Coronary artery (tissue), 2 donors: ENCODE measurements at regions not wholly inside any gene's neighbourhood (a gene's known extent, or its start where the extent isn't known, plus 50 kb on each side); places are given as distances from the start of the nearest gene placed in this dataset.

Source experiments
- DNase-seq: peaks from one replicate; pipeline ENCODE4 v3.0.0-alpha.2; 2017; ENCODE audit warnings: low spot score
- H3K27ac ChIP-seq, 2 donors: fragments of 200-600 bp; sonication (generic); one replicate each; pipeline ENCODE4 v1.5.1; 2016 to 2019
- H3K4me3 ChIP-seq: fragments of 200-600 bp; sonication (generic); 2 replicates; pipeline ENCODE4 v1.5.1; 2016; ENCODE audit warnings: mild to moderate bottlenecking, moderate library complexity
- CTCF ChIP-seq: fragments of 200-600 bp; sonication (generic); IDR thresholded peaks from one replicate; pipeline ENCODE4 v1.5.1; 2019; ENCODE audit warnings: antibody characterized with exemption

DNA sequence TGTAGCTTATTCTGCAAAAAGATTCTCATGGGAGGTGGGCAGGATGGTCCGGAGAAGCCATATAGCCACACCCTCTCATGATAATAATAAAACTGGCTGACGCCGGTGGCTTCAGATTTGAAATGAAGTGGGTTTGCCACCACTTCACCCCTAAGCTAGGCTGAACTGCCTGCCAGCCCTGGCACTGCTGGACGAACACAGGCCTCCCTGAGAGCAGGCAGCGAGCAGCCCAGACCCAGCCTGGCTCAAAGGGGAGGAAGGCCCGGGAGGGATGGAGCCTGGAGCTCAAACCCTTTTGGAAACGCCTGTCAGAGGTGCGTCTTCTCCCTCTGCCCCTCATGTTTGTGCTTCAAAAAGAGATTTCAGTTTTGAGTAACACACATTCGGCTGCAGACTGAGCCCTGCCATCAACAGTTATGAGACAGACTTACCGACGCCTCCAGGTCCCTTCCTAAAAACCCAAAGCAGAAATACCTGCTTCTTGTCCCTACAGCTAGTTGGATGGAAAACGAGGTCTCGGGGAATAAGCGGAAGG lies 71.1 kb upstream of the HPCAL1 start:
- Histone ChIP-seq H3K4me3 (no peak overlapping the region), H3K27ac (no peak overlapping the region)
- no peak for TF ChIP-seq CTCF
- no peak for DNase-seq

DNA sequence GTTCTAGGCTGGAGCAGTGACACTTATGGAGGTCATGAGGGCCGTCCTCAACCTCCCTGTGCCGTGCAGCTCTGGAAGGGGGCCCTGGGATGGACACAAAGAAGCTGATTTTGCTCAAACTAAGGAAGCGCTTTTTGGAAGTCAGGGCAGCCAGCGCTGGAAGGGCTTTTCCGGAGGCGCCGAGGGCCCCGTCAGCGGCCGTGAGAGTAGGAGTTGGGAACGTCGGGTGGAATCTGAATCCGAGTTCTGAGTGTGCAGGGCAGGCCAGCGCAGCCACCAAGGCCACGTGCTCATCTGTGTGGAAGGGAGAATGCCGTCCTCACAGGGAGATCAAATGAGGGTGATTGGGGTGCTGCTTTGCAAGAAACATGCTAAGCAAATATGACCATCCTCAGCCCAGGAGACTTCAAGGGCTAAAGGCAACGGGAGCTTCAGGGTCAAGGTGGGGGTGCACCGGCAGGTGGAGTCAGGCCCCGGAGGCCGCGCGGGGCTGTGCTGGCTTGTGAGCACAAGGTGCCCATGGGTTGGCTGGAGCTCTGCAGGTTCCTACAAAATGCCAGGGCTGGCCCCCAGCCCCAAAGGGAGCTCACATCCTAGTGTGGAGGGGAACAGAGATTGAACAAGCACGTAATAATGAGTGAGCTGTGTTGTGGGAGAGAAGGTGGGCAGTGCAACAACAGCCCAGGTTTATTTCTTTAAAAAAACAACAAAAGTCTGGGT lies 70.4 kb upstream of the HPCAL1 start:
- Histone ChIP-seq H3K4me3 (no peak overlapping the region), H3K27ac (no peak overlapping the region)
- no peak for TF ChIP-seq CTCF
- DNase-seq, result no peak

GRCh38 chr2:10233131-10234012 lies 69.3 kb upstream of the HPCAL1 start:
- Histone ChIP-seq H3K27ac (no peak overlapping the region), H3K4me3 (no peak overlapping the region)
- no peak for DNase-seq
- no peak for TF ChIP-seq CTCF

GRCh38 chr2:10234013-10234306 lies 68.7 kb upstream of the HPCAL1 start:
- DNase-seq, result no peak
- TF ChIP-seq CTCF, result no peak
- Histone ChIP-seq H3K4me3 (no peak overlapping the region), H3K27ac (no peak overlapping the region)

DNA sequence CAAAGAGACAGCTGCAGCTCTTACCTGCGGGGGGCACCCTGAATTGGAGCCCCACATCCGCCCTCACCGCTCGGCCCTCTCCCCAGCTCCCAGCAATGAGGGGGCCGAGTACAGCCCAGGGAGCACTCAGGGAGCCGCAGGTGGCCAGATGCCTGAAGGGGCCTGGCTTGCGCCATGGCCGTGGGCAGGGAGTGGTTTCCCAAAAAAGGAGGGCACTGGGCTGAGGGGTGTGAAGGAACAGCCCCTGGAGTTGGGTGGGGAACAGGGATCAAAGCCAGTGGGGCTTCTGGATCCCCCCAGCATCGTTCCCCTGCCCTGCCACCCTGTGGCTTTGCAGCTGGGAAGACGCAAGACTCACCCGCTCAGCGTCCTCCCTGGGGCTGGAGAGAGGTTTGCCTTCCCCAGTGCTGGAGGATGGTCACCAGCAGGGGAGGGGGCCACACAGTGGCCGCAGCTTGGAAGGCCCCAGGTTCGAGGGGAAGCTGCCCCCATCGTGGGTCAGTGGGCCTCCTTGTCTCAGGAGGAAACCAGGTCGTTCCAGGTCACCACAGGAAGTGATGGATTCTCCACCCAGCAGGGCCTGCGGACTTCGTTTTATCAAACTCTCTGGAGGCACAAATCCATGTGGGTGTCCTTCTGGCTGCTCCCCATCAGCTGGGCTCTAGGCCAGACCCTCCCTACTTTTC lies 68.2 kb upstream of the HPCAL1 start:
- no peak for DNase-seq
- TF ChIP-seq CTCF, result no peak
- no peak overlapping the region for H3K27ac ChIP-seq

GRCh38 chr2:10235099-10235908 lies 67.4 kb upstream of the HPCAL1 start:
- DNase-seq, result no peak
- H3K27ac ChIP-seq, result no peak overlapping the region

More for the DNA sequence above, 68.2 kb upstream of the HPCAL1 start:
- H3K4me3 ChIP-seq, result no peak overlapping the region

More at GRCh38 chr2:10235099-10235908, 67.4 kb upstream of the HPCAL1 start:
- no peak overlapping the region for H3K4me3 ChIP-seq
- no peak for TF ChIP-seq CTCF
